Ovary (tissue), 7 donors: ENCODE measurements at regions not wholly inside any gene's neighbourhood (a gene's known extent, or its start where the extent isn't known, plus 50 kb on each side); places are given as distances from the start of the nearest gene placed in this dataset.

Source experiments
- DNase-seq, 5 donors: peaks; one replicate each; pipeline ENCODE4 v3.0.0-alpha.2; 2019 to 2020
- H3K27ac ChIP-seq, 2 donors: fragments of 200-600 bp; one replicate each; pipeline versions ENCODE4 v1.5.1 to v1.8.0; 2019 to 2022
- H3K27me3 ChIP-seq: fragments of 200-600 bp; one replicate; pipeline ENCODE4 v1.8.0; 2022
- H3K36me3 ChIP-seq: fragments of 200-600 bp; sonication (generic); one replicate; pipeline ENCODE4 v1.5.1; 2019
- H3K4me1 ChIP-seq: one replicate; pipeline ENCODE4 v1.8.1; 2013; ENCODE audit warnings: mild to moderate bottlenecking, moderate library complexity; ENCODE audit not compliant: insufficient read depth
- H3K4me3 ChIP-seq: fragments of 200-600 bp; sonication (generic); one replicate; pipeline ENCODE4 v1.5.1; 2017
- H3K9me3 ChIP-seq, 2 donors: fragments of 200-600 bp in 1 of 2; sonication (generic) in 1 of 2; one replicate each; pipeline versions ENCODE4 v1.5.1 to v1.8.1; 2013 to 2019; ENCODE audit warnings: mild to moderate bottlenecking in 1 of 2, moderate library complexity in 1 of 2
- EP300 ChIP-seq: sonication (generic); formaldehyde crosslinking; IDR thresholded peaks from one replicate; pipeline ENCODE4 v1.6.1; 2017; ENCODE audit warnings: antibody characterized with exemption
- POLR2A ChIP-seq: fragments of 450-650 bp; IDR thresholded peaks from one replicate; pipeline ENCODE4 v1.6.1; 2017; ENCODE audit warnings: antibody characterized with exemption, mild to moderate bottlenecking, moderate library complexity
- WGBS, 3 donors: extraction: QIAGEN DNeasy Blood & Tissue Kit in 1 of 3; methylation state at CpG; one replicate each; pipeline versions ENCODE4 v1.1.5 to v1.1.7; 2013 to 2017; 5-methylcytosine and 5-hydroxymethylcytosine counted together
- intact Hi-C, 4 donors: fragments of 100-400 bp; cut with DNase I; formaldehyde crosslinking; loops; one replicate each; pipeline versions ENCODE4 v1.11.0 to v1.15.1; 2022 to 2023
- TF ChIP-seq, protein P1 (sequence below), 3 donors: fragments of 450-650 bp in 2 of 3; fragments of 200-600 bp in 1 of 3; IDR thresholded peaks; one replicate each; pipeline versions ENCODE4 v1.5.1 to v1.8.0; 2016 to 2022; ENCODE audit warnings: antibody characterized with exemption in 3 of 3, mild to moderate bottlenecking in 1 of 3
- donor health status: DM: no; HTN: no; CAD: no; lungs with moderate emphysema.
- donor health status: DM: no; HTN: no; CAD: no.
- donor health status: Bipolar disorder and iron deficiency.
- donor health status: DM: no; HTN: no; CAD: no.
- donor health status: DM: yes; HTN: yes; CAD: no.

DNA sequence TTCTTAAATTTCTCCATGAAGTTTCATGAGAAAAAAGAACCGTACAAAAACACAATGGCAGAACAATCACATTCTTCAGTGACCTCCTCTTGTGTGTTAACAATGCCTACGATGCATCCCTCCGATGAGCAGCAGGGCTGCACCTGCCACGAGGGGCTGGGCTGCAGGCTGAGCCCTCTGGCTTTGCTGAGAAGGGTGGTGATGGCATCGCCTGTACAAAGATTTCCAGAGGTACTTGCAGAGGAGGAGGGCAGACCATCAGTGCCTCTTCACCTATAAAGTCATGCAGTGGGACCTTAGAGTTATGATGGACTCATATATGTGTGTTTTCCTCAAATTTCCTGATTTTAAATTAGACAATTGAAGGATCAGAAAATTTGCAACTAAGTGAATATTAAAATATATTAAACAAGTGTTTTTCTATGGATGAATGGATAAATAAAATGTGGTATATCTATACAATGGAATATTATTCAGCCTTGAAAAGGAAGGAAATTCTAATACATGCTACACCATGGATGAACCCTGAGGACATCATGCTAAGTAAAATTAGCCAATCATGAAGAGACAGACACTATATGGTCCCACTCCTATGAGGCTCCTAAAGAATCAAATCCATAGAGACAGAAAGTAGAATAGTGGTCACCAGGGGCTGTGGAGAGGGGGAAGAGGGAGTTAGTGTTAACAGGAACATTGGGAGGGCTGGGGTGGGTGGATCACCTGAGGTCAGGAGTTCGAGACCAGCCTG is 489.3 kb downstream of the SIPA1L2 start:
- no peaks in the 10 kb centered on the region for H3K9me3 ChIP-seq
- no peak overlapping the region for H3K27ac ChIP-seq
- WGBS, 3 donors, result 79 to 88% (median 80%) methylated on average over 6 of the region's 6 CpGs
- no peak for DNase-seq
- intact Hi-C loops, result no loop called here
- H3K27me3 ChIP-seq, result no peaks in the 10 kb centered on the region
- no peaks in the 10 kb centered on the region for H3K36me3 ChIP-seq
- no peak overlapping the region for H3K4me3 ChIP-seq
- TF ChIP-seq, protein P1, sequence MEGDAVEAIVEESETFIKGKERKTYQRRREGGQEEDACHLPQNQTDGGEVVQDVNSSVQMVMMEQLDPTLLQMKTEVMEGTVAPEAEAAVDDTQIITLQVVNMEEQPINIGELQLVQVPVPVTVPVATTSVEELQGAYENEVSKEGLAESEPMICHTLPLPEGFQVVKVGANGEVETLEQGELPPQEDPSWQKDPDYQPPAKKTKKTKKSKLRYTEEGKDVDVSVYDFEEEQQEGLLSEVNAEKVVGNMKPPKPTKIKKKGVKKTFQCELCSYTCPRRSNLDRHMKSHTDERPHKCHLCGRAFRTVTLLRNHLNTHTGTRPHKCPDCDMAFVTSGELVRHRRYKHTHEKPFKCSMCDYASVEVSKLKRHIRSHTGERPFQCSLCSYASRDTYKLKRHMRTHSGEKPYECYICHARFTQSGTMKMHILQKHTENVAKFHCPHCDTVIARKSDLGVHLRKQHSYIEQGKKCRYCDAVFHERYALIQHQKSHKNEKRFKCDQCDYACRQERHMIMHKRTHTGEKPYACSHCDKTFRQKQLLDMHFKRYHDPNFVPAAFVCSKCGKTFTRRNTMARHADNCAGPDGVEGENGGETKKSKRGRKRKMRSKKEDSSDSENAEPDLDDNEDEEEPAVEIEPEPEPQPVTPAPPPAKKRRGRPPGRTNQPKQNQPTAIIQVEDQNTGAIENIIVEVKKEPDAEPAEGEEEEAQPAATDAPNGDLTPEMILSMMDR (IDR thresholded peaks at IDR 0.05), result no peak
- TF ChIP-seq POLR2A (no peak), EP300 (no peak)
- H3K4me1 ChIP-seq, result peaks cover 13% of the 10 kb centered on the region

DNA sequence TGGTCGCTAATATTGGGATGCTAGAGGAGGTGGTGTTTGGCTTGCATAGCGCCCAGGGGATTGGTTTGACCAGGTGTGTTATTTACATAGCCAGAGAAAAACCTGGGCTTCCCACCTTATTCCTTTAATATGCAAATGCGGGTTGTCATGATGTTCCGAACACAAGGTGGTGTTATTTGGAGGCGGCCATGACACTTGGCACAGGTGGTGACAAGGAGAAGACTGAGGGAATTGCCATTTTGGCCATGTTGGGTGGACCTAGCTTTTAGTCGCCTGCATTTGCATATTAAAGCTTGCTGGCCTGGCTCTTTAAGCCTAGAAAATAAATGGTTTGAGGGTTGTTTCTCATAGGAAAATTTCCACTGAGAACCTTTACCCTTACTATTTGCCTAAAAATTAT is 490.5 kb downstream of the SIPA1L2 start:
- no peak overlapping the region for H3K27ac ChIP-seq
- H3K4me1 ChIP-seq, result peaks cover 13% of the 10 kb centered on the region
- no peaks in the 10 kb centered on the region for H3K9me3 ChIP-seq
- H3K4me3 ChIP-seq, result no peak overlapping the region
- no peaks in the 10 kb centered on the region for H3K36me3 ChIP-seq
- TF ChIP-seq, protein P1 (IDR thresholded peaks at IDR 0.05), result no peak
- TF ChIP-seq POLR2A, result no peak
- TF ChIP-seq EP300, result no peak
- no peaks in the 10 kb centered on the region for H3K27me3 ChIP-seq
- intact Hi-C loops, result no loop called here
- no peak for DNase-seq
- WGBS, 3 donors, result 93 to 97% (median 97%) methylated on average over 6 of the region's 6 CpGs

DNA sequence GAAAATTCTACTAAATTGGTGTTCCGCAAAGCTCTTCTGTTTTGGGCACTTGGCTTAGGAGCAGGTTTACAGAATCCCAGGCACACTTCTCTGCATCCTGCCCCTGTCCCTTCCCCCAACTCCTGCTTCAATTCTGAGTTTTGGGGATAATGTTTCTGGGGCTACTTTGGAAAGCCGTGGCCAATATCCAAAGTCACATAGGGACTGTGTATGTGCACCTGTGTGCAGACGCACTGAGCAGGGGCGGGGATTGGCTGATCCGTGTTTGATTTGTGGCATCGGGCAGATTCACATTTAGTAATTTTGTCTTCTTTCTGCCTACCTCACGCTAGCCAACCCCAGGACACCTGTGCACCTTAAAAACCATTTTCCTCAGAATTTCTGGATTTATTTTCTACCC is 491.9 kb downstream of the SIPA1L2 start:
- Histone ChIP-seq H3K36me3 (no peaks in the 10 kb centered on the region), H3K27me3 (no peaks in the 10 kb centered on the region), H3K4me1 (peaks cover 7% of the 10 kb centered on the region), H3K27ac (no peak overlapping the region), H3K4me3 (no peak overlapping the region), H3K9me3 (no peaks in the 10 kb centered on the region)
- 86 to 87% (median 86%) methylated on average over 7 of the region's 7 CpGs for WGBS, 3 donors
- TF ChIP-seq EP300, result no peak
- TF ChIP-seq, protein P1 (IDR thresholded peaks at IDR 0.05), result no peak
- no peak for TF ChIP-seq POLR2A
- intact Hi-C loops, result no loop called here
- no peak for DNase-seq

DNA sequence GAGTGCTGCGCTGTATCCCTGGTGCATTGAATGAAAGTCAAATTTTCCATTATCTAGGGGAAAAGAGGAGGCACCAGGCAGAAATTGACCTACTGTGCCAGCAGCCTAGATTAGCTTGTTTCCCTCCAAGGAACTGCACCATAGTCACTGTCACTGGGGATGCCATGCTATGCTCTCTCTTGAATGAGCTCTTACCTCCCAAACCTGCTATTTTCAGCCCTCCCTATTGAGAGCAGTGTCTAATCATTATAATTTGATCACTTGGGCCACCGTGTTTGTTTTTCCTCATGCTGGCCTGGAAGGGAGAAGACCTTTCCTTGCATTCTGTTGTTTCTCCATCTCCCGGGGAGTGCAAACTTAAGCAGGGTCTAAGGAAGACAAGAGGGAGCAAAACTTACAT is 492.9 kb downstream of the SIPA1L2 start:
- DNase-seq, result no peak

More for the DNA sequence above, 492.9 kb downstream of the SIPA1L2 start:
- intact Hi-C loops, result no loop called here
- H3K36me3 ChIP-seq, result no peaks in the 10 kb centered on the region
- H3K27ac ChIP-seq, result no peak overlapping the region
- no peak overlapping the region for H3K4me3 ChIP-seq
- no peaks in the 10 kb centered on the region for H3K9me3 ChIP-seq
- 77 to 83% (median 81%) methylated on average over 3 of the region's 3 CpGs for WGBS, 3 donors
- no peak for TF ChIP-seq EP300
- TF ChIP-seq, protein P1 (IDR thresholded peaks at IDR 0.05), result no peak
- no peak for TF ChIP-seq POLR2A
- no peaks in the 10 kb centered on the region for H3K4me1 ChIP-seq
- H3K27me3 ChIP-seq, result no peaks in the 10 kb centered on the region
